ENCODE measurements at regions not wholly inside any gene's neighbourhood (a gene's known extent, or its start where the extent isn't known, plus 50 kb on each side); places are given as distances from the start of the nearest gene placed in this dataset.

DNA sequence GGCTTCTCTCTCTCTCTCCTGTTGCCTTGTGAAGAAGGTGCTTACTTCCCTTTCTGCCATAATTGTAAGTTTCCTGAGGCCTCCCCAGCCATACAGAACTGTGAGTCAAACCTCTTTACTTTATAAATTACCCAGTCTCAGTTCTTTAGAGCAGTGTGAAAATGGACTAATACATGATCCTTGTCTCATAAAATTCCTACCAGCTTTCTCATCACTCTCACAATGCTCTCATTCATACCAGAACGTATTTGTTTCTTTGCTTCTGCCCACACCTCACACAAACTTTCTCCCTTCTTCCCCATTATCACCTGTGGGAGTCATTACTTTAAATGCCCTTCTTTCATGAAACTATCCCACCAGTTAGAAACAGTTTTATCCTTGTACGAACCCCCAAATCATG, 62.7 kb upstream of the ARHGAP42 start:
- no peak for DNase-seq
- in situ Hi-C loops (cut with HindIII; ENCODE audit: low pct_ligation_motif_present, low pct_unique_long_range_greater_than_20kb, low sequenced_read_pairs), result no loop called here

DNA sequence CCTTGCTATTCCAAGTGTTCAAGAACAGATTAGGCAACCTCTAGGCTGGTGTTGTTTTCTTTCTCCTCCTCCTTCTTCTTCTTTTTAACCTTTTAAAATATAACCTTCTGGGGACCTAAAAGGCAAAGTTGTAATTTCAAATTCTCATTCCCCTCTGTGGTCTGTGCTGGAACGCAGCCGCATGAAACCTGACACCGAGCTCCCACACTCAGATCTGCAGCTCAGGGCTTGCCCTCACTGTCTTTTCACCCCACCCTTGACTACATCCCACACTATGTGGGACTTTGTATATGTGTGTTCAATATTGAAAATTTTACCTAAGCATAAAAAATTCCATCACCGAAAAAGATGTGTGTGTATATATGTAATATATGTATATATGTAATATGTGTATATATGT, 62.0 kb upstream of the ARHGAP42 start:
- in situ Hi-C loops (cut with HindIII; ENCODE audit: low pct_ligation_motif_present, low pct_unique_long_range_greater_than_20kb, low sequenced_read_pairs), result no loop called here
- no peak for DNase-seq

DNA sequence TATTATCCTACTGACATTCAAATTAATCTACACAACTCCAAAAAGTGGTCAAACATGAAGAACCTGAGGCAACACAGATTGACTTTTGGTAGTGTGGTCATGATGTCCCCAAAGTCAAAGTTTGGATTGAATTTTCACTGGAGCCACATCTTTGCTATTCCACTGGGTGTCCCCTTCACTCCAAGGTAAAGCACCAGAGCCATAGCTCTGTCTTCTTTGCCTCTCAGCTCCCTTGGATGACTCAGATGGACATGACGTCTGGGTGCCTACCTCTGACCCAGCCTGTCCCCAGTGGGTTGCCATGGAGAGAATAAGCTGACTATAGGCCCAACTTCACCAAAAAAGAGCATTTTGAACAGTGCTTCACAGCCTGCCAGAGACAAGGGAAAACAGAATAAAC, 57.4 kb upstream of the ARHGAP42 start:
- no peak for DNase-seq
- in situ Hi-C loops (cut with HindIII; ENCODE audit: low pct_ligation_motif_present, low pct_unique_long_range_greater_than_20kb, low sequenced_read_pairs), result no loop called here

DNA sequence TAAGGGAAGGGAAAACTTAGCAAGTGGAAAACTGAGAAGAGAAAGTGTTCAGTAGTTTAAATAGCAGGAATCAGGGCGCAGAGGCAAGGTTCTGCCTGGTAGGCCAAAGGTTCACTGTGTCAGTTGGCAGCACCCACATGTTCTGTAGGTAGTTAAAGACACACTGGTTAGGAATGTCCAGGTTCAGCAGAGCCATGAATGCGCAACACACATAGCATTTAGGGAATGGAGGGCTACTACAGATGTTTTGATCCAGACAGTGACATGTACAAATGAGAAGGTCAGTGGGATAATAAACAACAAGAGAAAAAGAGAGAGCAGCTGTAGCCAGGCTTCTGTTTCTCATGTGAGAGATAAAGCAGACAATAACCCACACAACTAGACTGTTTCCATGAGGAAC, 56.2 kb upstream of the ARHGAP42 start:
- in situ Hi-C loops (cut with HindIII; ENCODE audit: low pct_ligation_motif_present, low pct_unique_long_range_greater_than_20kb, low sequenced_read_pairs), result no loop called here
- no peak for DNase-seq

DNA sequence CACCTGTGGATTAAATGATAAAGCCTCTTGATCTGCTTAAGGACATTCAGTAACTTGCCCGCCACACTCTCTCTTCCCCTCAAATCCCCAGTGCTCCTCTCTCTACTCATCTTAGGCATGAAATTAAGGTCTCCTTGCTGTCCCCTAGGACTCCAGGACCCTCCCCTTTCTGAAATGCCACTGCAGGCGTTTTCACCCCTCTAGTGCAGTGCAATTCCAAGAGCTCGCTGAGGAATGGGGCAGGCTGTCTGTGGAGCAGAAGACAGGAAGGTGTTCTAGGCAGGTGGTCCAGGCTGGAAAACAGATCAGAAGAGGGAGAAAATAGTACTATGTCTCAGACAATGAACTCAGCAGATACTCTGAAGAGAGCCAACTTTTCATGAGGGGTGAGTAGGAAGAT, 55.8 kb upstream of the ARHGAP42 start:
- DNase-seq, result no peak
- in situ Hi-C loops (cut with HindIII; ENCODE audit: low pct_ligation_motif_present, low pct_unique_long_range_greater_than_20kb, low sequenced_read_pairs), result no loop called here

DNA sequence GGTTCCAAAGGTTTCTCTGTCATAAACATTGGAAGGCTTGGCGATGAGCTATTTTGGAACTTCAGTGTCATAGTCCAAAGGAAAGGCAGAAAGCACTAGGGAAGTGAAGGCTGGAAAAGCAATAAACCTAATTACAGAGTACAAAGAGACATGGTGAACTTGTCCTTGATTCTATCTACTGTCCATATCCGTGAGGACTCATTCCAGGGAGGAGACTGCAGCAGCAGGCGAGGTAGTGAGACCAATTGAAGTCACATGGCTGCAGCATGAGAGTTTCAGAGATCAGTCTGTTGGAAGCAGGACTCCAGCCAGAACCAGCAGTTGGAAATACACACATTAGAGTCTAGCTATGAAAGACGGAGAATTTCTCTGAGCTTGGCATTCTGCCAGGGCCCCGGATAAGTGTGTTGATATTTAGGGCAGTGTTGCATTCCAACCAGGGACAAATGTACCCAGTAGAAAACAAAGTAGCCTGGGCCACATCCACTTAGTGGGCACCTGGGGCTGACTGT, 54.1 kb upstream of the ARHGAP42 start:
- in situ Hi-C loops (cut with HindIII; ENCODE audit: low pct_ligation_motif_present, low pct_unique_long_range_greater_than_20kb, low sequenced_read_pairs), result no loop called here
- no peak for DNase-seq

DNA sequence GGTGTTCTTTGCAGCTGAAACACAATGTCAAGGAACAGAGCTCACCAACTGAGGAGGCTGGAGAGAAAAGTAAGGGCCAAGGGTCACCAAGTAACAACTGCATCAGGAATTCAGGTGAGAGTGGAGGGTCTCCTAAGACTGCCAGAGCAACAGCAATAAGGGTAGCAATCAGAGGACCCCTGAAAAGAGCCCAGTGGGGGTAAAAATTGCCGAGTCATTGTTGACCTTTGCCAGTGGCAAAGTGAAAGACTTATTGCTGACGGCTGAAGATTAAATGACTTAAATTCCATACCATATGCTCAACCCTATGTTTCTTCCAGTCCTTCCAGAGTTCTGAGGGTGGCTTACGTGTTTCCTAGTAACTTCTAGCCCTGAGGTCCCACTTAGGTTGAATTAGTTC, 51.9 kb upstream of the ARHGAP42 start:
- DNase-seq, result no peak
- in situ Hi-C loops (cut with HindIII; ENCODE audit: low pct_ligation_motif_present, low pct_unique_long_range_greater_than_20kb, low sequenced_read_pairs), result no loop called here

DNA sequence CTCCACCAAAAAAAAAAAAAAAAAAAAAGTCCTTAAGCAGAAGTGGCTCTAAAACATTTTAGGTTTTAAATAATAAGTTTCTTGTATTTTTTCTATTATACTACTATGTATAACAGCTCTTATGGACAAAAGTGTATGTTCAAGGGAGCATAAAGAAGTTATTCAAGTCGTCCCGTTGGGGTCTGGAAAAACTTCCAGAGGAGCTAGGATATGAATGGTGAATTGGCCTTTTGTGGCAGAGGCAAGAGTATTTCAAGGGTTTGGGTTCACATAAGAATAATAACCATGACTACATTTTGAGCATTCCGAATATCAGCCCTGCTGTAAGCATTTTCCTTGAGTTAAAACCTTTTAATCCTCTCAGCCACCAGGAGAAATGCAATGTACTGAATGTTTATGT, 50.6 kb upstream of the ARHGAP42 start:
- no peak for DNase-seq
- in situ Hi-C loops (cut with HindIII; ENCODE audit: low pct_ligation_motif_present, low pct_unique_long_range_greater_than_20kb, low sequenced_read_pairs), result no loop called here

Measured in ACHN (cell line).